ENCODE measurements at regions not wholly inside any gene's neighbourhood (a gene's known extent, or its start where the extent isn't known, plus 50 kb on each side); places are given as distances from the start of the nearest gene placed in this dataset.
A peak's percentile ranks its signal among the peaks of the same experiment; 100 is the strongest.

GRCh38 chr4:124596816-124597215 lies 115.7 kb downstream of the ANKRD50 start:
- no peak overlapping the region for H3K4me3 ChIP-seq (ENCODE audit: low read length)
- no peak for TF ChIP-seq CTCF (conservative IDR thresholded peaks at IDR 0.05; ENCODE audit: low read depth, low read length)
- peak; percentile 23 for DNase-seq (ENCODE audit: low read depth)

DNA sequence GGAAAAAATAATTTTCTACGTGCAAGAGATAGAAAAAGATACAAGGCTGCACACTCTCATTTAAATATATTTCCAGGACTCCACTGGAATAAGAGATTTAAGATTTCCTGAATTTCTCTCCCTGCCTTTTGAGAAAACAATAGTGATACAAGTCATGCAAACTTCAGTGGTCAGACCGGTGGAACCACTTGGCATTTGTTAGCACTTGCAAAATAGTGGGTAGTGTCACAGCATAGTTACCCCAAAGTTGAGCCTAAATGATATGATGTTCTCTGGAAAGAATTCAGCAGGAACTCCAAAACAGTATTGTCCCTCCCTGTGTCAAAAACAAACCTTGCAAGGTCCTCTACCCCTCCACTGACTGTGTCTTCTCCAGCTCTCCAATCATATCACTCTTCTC lies 102.3 kb downstream of the ANKRD50 start:
- DNase-seq (ENCODE audit: low read depth) = no peak
- TF ChIP-seq CTCF (conservative IDR thresholded peaks at IDR 0.05; ENCODE audit: low read depth, low read length) = no peak
- no peak overlapping the region for H3K4me3 ChIP-seq (ENCODE audit: low read length)
